Glomerular visceral epithelial cell (primary cell): ENCODE measurements at regions not wholly inside any gene's neighbourhood (a gene's known extent, or its start where the extent isn't known, plus 50 kb on each side); places are given as distances from the start of the nearest gene placed in this dataset.

Experiments used
- DNase-seq: peaks from one replicate; pipeline ENCODE4 v3.0.0-alpha.2; 2016; ENCODE audit errors: extremely low spot score

DNA sequence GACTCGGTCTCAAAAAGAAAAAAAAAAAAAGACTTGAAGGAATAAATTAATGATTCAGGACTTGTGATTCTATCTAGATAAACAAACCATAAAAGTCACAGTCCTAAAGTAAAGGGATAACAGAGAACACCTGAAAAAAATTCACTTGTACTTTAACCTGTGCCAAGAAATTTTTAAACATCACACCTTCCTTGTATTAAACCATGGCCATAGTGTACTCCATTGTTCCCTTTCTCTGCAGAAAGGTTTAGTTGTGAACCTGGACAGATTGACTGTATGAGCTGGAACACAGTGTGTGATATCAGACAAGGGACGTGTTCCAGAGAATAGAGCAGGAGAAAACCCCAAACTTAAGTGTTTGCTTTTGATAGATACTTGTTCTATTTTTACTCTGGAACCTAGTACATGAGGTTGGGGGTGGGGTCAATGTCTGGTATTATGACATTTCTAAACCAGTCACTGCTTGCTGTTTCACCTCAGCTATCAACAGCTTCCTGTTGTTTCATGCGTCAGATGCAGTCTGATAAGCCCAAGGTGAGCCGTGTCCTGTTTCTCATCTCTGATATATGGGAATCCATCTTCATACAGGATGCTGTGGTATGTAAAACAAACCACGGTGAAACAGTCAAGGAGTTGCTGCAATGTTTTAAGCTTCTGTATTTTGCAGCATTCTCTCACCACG lies 62.5 kb upstream of the ITGA1 start:
- no peak for DNase-seq

DNA sequence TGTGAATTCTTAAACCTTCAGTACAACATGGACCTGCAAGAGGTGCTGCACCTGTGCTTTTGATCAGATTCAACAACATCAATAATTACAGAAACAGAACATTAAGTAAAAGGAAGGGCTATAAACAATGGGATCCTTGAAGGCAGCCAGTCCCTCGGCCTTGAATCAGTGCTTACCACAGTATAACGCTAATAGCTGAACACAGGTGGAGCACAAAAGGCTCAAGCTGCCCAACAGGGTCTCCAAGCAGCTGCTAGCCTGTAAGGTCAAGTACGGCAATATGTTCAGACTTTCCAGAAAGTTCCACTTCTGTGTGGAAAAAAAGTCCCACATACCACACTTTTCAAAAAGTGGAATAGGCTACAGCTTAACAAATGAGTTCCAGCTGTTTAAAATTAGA lies 61.9 kb upstream of the ITGA1 start:
- no peak for DNase-seq

DNA sequence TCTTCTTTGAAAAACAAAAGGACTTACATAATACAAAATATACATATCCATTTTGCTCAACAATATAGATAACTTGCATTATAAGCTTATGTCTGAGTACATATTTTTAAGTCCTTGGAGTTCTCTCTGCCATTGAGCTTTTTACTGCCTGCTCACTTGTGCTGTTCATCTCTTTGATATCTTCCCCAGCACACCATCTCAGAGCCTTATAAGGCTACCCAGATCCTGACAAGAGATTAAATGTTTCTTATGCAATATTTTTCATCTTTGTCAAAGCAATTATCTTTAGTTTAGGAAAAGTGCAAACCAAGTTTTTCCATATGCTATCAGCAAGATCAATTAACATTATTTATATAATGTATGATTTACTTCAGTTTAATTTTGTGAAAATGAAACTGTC lies 60.7 kb upstream of the ITGA1 start:
- DNase-seq, result no peak

DNA sequence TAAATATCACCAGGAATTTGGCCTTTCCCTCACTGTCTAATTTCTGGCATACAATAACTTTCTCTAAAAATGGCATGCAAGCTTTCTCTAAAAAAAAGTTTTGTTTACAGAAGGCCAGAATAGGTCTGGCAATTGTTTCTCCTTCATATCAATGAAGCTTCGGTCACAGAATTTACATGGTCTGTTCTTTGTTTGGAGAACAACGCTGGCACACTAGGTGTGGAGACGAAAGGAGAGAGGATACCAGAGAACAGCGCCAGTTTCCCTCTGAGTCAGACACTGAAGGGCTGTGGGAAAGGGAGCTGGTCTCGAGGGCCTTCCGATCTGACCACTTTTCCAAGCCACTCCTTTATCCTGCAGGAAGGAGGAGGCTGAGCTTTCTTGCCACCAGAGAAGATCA lies 60.1 kb upstream of the ITGA1 start:
- DNase-seq, result no peak

DNA sequence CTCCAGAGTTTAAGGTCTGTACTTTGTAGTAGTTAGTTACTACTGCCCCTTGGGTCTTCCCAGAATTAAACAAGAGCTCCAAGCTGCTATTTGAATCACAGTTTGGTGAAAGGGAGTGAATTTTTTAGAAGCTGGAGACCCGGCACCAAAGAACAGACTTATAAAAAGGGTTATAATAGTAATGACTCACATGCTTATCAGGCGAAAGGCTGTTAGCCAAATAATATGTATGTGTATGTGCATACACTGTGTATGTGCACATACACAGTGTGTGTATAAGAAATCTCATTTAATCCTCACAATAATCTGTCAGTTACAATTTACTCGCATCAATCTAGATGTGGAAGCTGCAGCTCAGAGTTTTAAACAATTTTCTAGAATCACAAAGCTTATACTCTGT lies 59.5 kb upstream of the ITGA1 start:
- no peak for DNase-seq

DNA sequence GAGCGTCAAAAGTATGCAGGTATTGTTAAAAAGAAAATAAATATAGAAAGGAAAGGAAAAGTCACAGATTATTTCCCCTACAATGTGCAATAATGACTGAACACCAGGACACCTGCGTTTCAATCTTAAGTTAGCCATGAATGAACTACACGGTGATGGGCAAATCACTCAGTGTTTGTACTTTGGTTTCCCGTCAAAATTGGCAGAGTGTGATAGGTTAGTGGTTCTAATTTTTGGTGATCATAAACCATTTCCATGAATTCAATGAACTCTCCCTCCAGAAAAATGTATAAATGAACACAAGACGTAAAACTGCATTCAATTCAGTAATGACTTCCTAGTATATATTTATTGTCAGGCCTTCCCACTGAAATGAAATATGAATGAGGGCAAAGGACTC lies 59.0 kb upstream of the ITGA1 start:
- no peak for DNase-seq

DNA sequence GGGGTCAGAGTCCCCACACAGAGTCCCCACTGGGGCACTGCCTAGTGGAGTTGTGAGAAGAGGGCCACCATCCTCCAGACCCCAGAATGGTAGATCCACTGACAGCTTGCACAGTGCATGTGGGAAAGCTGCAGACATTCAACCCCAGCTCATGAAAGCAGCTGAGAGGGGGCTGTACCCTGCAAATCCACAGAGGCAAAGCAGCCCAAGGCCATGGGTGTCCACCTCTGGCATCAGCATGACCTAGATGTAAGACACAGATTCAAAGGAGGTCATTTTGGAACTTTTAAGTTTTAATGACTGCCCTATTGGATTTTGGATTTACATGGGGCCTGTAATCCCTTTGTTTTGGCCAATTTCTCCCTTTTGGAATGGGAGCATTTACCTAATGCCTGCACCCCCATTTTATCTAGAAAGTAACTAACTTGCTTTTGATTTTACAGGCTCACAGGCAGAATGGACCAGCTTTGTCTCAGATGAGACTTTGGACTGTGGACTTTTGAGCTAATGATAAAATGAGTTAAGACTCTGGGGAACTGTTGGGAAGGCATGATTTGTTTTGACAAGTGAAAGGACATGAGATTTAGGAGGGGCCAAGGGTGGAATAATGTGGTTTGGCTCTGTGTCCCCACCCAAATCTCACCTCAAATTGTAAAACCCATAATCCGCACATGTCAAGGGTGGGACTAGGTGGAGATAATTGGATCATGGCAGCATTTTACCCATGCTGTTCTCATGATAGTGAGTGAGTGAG lies 56.3 kb upstream of the ITGA1 start:
- no peak for DNase-seq

DNA sequence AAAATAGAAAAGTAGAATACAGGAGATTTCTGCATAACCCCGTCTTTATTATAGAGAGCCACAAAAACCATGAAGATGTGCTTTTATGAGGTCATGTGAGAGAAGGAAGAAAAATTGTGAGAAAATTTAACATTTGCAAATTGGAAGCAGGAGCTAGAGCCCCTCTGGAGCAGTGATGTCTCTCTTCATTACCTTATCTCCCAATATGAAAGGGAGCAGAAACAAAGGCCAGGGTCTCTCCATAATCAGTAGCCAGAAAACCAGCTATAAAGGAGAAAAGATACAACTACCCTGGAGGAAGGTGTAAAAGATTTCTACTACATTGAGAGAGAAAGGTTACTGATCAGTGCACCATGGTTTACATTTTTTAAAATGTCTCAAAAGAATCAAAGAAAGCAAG lies 53.2 kb upstream of the ITGA1 start:
- DNase-seq, result no peak

DNA sequence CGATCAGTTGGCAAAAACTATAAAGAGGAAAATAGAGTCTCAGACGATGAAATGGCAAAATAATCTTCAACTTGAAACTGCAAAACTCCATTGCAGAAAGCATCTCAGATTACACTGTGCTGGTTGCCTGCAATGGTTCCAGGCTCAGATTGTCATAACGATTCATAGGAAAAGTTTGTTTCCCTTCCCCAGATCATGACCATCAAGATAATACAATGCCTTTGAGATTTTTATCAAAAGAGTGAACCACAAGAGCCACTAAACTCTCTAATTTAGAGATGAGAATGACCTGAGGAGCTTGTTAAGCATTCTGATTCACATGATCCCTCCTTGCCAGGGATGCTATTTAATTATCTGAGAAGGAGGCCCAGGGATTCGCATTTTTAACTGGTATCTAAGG lies 52.6 kb upstream of the ITGA1 start:
- DNase-seq, result no peak
